HEK293 (cell line): ENCODE measurements at regions not wholly inside any gene's neighbourhood (a gene's known extent, or its start where the extent isn't known, plus 50 kb on each side); places are given as distances from the start of the nearest gene placed in this dataset.

ENCODE experiments used
- FEZF1 ChIP-seq: fragments of 450-650 bp; formaldehyde crosslinking; IDR thresholded peaks from 2 replicates; pipeline ENCODE4 v1.5.1; 2016; ENCODE audit warnings: missing biosample characterization, missing genetic modification characterization
- KLF1 ChIP-seq: fragments of 450-650 bp; formaldehyde crosslinking; IDR thresholded peaks from 2 replicates; pipeline ENCODE4 v1.5.1; 2016; ENCODE audit warnings: missing biosample characterization, missing genetic modification characterization
- SCRT1 ChIP-seq: fragments of 450-650 bp; formaldehyde crosslinking; IDR thresholded peaks from 2 replicates; pipeline ENCODE4 v1.5.1; 2016; ENCODE audit warnings: missing biosample characterization, missing genetic modification characterization, borderline replicate concordance
- SETDB1 ChIP-seq: IDR thresholded peaks from one replicate; pipeline ENCODE4 v1.6.1; 2017; ENCODE audit warnings: mild to moderate bottlenecking, low read length, moderate library complexity, mixed read lengths; ENCODE audit not compliant: insufficient read length
- SP7 ChIP-seq: fragments of 450-650 bp; formaldehyde crosslinking; IDR thresholded peaks from 2 replicates; pipeline ENCODE4 v1.5.1; 2016; ENCODE audit warnings: missing biosample characterization, missing genetic modification characterization
- TCF7L2 ChIP-seq: IDR thresholded peaks from 2 replicates; pipeline ENCODE4 v1.6.1; 2011; ENCODE audit warnings: low read depth, mild to moderate bottlenecking, inconsistent platforms, low read length, moderate library complexity, borderline replicate concordance
- ZBTB20 ChIP-seq: fragments of 450-650 bp; formaldehyde crosslinking; IDR thresholded peaks from 2 replicates; pipeline ENCODE4 v1.5.1; 2016; ENCODE audit warnings: missing biosample characterization, missing genetic modification characterization
- ZFP3 ChIP-seq: fragments of 450-650 bp; formaldehyde crosslinking; IDR thresholded peaks from 2 replicates; pipeline ENCODE4 v1.5.1; 2016; ENCODE audit warnings: low read depth, missing biosample characterization, missing genetic modification characterization
- ZFP37 ChIP-seq: fragments of 450-650 bp; formaldehyde crosslinking; IDR thresholded peaks from 2 replicates; pipeline ENCODE4 v1.5.1; 2016; ENCODE audit warnings: missing biosample characterization, missing genetic modification characterization
- ZNF202 ChIP-seq: fragments of 450-650 bp; formaldehyde crosslinking; IDR thresholded peaks from 2 replicates; pipeline ENCODE4 v1.5.1; 2016; ENCODE audit warnings: missing biosample characterization, missing genetic modification characterization, borderline replicate concordance
- ZNF239 ChIP-seq: fragments of 450-650 bp; formaldehyde crosslinking; IDR thresholded peaks from 2 replicates; pipeline ENCODE4 v1.5.1; 2016; ENCODE audit warnings: missing biosample characterization, missing genetic modification characterization
- ZNF24 ChIP-seq: fragments of 450-650 bp; formaldehyde crosslinking; IDR thresholded peaks from 2 replicates; pipeline ENCODE4 v1.5.1; 2016; ENCODE audit warnings: missing biosample characterization, missing genetic modification characterization
- ZNF280C ChIP-seq: fragments of 450-650 bp; formaldehyde crosslinking; IDR thresholded peaks from 2 replicates; pipeline ENCODE4 v1.5.1; 2016; ENCODE audit warnings: missing biosample characterization, missing genetic modification characterization
- ZNF366 ChIP-seq: fragments of 450-650 bp; formaldehyde crosslinking; conservative IDR thresholded peaks from 2 replicates; pipeline ENCODE4 v1.5.1; 2016; ENCODE audit warnings: missing biosample characterization, missing genetic modification characterization
- ZNF394 ChIP-seq: fragments of 450-650 bp; formaldehyde crosslinking; IDR thresholded peaks from 2 replicates; pipeline ENCODE4 v1.5.1; 2016; ENCODE audit warnings: missing biosample characterization, missing genetic modification characterization, mild to moderate bottlenecking, moderate library complexity, borderline replicate concordance
- ZNF426 ChIP-seq: fragments of 450-650 bp; formaldehyde crosslinking; IDR thresholded peaks from 2 replicates; pipeline ENCODE4 v1.5.1; 2017; ENCODE audit warnings: missing biosample characterization, missing genetic modification characterization, mild to moderate bottlenecking, inconsistent platforms, moderate library complexity
- ZNF48 ChIP-seq: fragments of 450-650 bp; formaldehyde crosslinking; IDR thresholded peaks from 2 replicates; pipeline ENCODE4 v1.5.1; 2016; ENCODE audit warnings: missing biosample characterization, missing genetic modification characterization
- ZNF488 ChIP-seq: fragments of 450-650 bp; formaldehyde crosslinking; IDR thresholded peaks from 2 replicates; pipeline ENCODE4 v1.5.1; 2016; ENCODE audit warnings: missing biosample characterization, missing genetic modification characterization
- ZNF555 ChIP-seq: fragments of 450-650 bp; formaldehyde crosslinking; conservative IDR thresholded peaks from 2 replicates; pipeline ENCODE4 v1.5.1; 2017; ENCODE audit warnings: missing biosample characterization, mild to moderate bottlenecking, missing genetic modification characterization, inconsistent platforms
- ZNF692 ChIP-seq: fragments of 450-650 bp; formaldehyde crosslinking; IDR thresholded peaks from 2 replicates; pipeline ENCODE4 v1.5.1; 2016; ENCODE audit warnings: missing biosample characterization, missing genetic modification characterization
- ZNF792 ChIP-seq: fragments of 450-650 bp; formaldehyde crosslinking; IDR thresholded peaks from 2 replicates; pipeline ENCODE4 v1.5.1; 2016; ENCODE audit warnings: missing biosample characterization, missing genetic modification characterization
- ZNF830 ChIP-seq: fragments of 450-650 bp; IDR thresholded peaks from 2 replicates; pipeline ENCODE4 v1.5.0; 2018; ENCODE audit warnings: missing biosample characterization, missing genetic modification characterization, low read depth, mild to moderate bottlenecking, moderate library complexity
- TF ChIP-seq, protein P1 (sequence below): fragments of 450-650 bp; formaldehyde crosslinking; conservative IDR thresholded peaks from 2 replicates; pipeline ENCODE4 v1.5.1; 2016; ENCODE audit warnings: low read depth, missing biosample characterization, missing genetic modification characterization
- TF ChIP-seq, protein P2 (sequence below): fragments of 450-650 bp; formaldehyde crosslinking; IDR thresholded peaks from 2 replicates; pipeline ENCODE4 v1.5.1; 2016; ENCODE audit warnings: missing biosample characterization, missing genetic modification characterization
- TF ChIP-seq, protein P3 (sequence below): fragments of 450-650 bp; formaldehyde crosslinking; IDR thresholded peaks from 2 replicates; pipeline ENCODE4 v1.5.1; 2016; ENCODE audit warnings: missing biosample characterization, missing genetic modification characterization
- TF ChIP-seq, protein P4 (sequence below): fragments of 450-650 bp; formaldehyde crosslinking; IDR thresholded peaks from 2 replicates; pipeline ENCODE4 v1.5.1; 2017; ENCODE audit warnings: missing biosample characterization, missing genetic modification characterization

- no peak for TF ChIP-seq ZNF394 (tag by site-specific recombination)
- no peak for TF ChIP-seq ZNF488 (tag by site-specific recombination)
- TF ChIP-seq FEZF1 (tag by site-specific recombination) = peak; percentile 92
- TF ChIP-seq, protein P1, sequence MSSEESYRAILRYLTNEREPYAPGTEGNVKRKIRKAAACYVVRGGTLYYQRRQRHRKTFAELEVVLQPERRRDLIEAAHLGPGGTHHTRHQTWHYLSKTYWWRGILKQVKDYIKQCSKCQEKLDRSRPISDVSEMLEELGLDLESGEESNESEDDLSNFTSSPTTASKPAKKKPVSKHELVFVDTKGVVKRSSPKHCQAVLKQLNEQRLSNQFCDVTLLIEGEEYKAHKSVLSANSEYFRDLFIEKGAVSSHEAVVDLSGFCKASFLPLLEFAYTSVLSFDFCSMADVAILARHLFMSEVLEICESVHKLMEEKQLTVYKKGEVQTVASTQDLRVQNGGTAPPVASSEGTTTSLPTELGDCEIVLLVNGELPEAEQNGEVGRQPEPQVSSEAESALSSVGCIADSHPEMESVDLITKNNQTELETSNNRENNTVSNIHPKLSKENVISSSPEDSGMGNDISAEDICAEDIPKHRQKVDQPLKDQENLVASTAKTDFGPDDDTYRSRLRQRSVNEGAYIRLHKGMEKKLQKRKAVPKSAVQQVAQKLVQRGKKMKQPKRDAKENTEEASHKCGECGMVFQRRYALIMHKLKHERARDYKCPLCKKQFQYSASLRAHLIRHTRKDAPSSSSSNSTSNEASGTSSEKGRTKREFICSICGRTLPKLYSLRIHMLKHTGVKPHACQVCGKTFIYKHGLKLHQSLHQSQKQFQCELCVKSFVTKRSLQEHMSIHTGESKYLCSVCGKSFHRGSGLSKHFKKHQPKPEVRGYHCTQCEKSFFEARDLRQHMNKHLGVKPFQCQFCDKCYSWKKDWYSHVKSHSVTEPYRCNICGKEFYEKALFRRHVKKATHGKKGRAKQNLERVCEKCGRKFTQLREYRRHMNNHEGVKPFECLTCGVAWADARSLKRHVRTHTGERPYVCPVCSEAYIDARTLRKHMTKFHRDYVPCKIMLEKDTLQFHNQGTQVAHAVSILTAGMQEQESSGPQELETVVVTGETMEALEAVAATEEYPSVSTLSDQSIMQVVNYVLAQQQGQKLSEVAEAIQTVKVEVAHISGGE = no peak
- TF ChIP-seq ZNF792 (tag by site-specific recombination) = no peak
- TF ChIP-seq ZFP37 (tag by site-specific recombination) = no peak
- peak; percentile 32; the same call in 1 of the 2 replicates for TF ChIP-seq ZNF692 (tag by site-specific recombination)
- no peak for TF ChIP-seq ZNF239 (tag by site-specific recombination)
- no peak for TF ChIP-seq SP7
- TF ChIP-seq, protein P2, sequence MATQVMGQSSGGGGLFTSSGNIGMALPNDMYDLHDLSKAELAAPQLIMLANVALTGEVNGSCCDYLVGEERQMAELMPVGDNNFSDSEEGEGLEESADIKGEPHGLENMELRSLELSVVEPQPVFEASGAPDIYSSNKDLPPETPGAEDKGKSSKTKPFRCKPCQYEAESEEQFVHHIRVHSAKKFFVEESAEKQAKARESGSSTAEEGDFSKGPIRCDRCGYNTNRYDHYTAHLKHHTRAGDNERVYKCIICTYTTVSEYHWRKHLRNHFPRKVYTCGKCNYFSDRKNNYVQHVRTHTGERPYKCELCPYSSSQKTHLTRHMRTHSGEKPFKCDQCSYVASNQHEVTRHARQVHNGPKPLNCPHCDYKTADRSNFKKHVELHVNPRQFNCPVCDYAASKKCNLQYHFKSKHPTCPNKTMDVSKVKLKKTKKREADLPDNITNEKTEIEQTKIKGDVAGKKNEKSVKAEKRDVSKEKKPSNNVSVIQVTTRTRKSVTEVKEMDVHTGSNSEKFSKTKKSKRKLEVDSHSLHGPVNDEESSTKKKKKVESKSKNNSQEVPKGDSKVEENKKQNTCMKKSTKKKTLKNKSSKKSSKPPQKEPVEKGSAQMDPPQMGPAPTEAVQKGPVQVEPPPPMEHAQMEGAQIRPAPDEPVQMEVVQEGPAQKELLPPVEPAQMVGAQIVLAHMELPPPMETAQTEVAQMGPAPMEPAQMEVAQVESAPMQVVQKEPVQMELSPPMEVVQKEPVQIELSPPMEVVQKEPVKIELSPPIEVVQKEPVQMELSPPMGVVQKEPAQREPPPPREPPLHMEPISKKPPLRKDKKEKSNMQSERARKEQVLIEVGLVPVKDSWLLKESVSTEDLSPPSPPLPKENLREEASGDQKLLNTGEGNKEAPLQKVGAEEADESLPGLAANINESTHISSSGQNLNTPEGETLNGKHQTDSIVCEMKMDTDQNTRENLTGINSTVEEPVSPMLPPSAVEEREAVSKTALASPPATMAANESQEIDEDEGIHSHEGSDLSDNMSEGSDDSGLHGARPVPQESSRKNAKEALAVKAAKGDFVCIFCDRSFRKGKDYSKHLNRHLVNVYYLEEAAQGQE (tag by site-specific recombination) = no peak
- TF ChIP-seq ZNF366 = no peak
- no peak for TF ChIP-seq ZNF830
- TF ChIP-seq ZNF426 (tag by site-specific recombination) = no peak
- no peak for TF ChIP-seq ZNF24
- TF ChIP-seq KLF1 = no peak
- TF ChIP-seq ZNF555 (tag by site-specific recombination) = no peak
- TF ChIP-seq ZFP3 (tag by site-specific recombination) = no peak
- TF ChIP-seq SETDB1 = no peak
- TF ChIP-seq, protein P3, sequence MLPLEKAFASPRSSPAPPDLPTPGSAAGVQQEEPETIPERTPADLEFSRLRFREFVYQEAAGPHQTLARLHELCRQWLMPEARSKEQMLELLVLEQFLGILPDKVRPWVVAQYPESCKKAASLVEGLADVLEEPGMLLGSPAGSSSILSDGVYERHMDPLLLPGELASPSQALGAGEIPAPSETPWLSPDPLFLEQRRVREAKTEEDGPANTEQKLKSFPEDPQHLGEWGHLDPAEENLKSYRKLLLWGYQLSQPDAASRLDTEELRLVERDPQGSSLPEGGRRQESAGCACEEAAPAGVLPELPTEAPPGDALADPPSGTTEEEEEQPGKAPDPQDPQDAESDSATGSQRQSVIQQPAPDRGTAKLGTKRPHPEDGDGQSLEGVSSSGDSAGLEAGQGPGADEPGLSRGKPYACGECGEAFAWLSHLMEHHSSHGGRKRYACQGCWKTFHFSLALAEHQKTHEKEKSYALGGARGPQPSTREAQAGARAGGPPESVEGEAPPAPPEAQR = no peak
- TF ChIP-seq ZBTB20 = peak; percentile 28; the same call in 1 of the 2 replicates
- TF ChIP-seq ZNF202 (tag by site-specific recombination) = no peak
- TF ChIP-seq, protein P4, sequence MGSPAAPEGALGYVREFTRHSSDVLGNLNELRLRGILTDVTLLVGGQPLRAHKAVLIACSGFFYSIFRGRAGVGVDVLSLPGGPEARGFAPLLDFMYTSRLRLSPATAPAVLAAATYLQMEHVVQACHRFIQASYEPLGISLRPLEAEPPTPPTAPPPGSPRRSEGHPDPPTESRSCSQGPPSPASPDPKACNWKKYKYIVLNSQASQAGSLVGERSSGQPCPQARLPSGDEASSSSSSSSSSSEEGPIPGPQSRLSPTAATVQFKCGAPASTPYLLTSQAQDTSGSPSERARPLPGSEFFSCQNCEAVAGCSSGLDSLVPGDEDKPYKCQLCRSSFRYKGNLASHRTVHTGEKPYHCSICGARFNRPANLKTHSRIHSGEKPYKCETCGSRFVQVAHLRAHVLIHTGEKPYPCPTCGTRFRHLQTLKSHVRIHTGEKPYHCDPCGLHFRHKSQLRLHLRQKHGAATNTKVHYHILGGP (tag by site-specific recombination) = no peak
- no peak for TF ChIP-seq TCF7L2
- no peak for TF ChIP-seq ZNF280C
- no peak for TF ChIP-seq ZNF48 (tag by site-specific recombination)
- peak; percentile 63; the same call in 1 of the 2 replicates for TF ChIP-seq SCRT1 (tag by site-specific recombination)
These were observed 346.1 kb downstream of the SIPA1L2 start (continued) for GRCh38 chr1:232283864-232284263.
